Rectal smooth muscle tissue (tissue), 1 donor: ENCODE measurements at regions not wholly inside any gene's neighbourhood (a gene's known extent, or its start where the extent isn't known, plus 50 kb on each side); places are given as distances from the start of the nearest gene placed in this dataset.

Source experiments
- H3K27ac ChIP-seq: one replicate; pipeline ENCODE4 v1.7.0; 2013; ENCODE audit warnings: low read depth, low read length, inconsistent platforms
- H3K27me3 ChIP-seq: one replicate; pipeline ENCODE4 v1.7.0; 2013; ENCODE audit warnings: low read length; ENCODE audit not compliant: control insufficient read depth, insufficient read depth
- H3K36me3 ChIP-seq: one replicate; pipeline ENCODE4 v1.7.0; 2013; ENCODE audit warnings: low read length; ENCODE audit not compliant: control insufficient read depth, insufficient read depth
- H3K4me1 ChIP-seq: one replicate; pipeline ENCODE4 v1.7.0; 2013; ENCODE audit warnings: low read length; ENCODE audit not compliant: control insufficient read depth, insufficient read depth
- H3K4me3 ChIP-seq: one replicate; pipeline ENCODE4 v1.7.0; 2013; ENCODE audit warnings: low read length
- H3K9ac ChIP-seq: one replicate; pipeline ENCODE4 v1.7.0; 2013; ENCODE audit warnings: low read length

- H3K4me1 ChIP-seq: no peaks in the 10 kb centered on the region
- no peaks in the 10 kb centered on the region for H3K36me3 ChIP-seq
- H3K4me3 ChIP-seq: no peak overlapping the region
- H3K9ac ChIP-seq: no peak overlapping the region
- H3K27me3 ChIP-seq: no peaks in the 10 kb centered on the region
- no peak overlapping the region for H3K27ac ChIP-seq
Measured at GRCh38 chr4:128364565-128364964, 77.0 kb upstream of the PGRMC2 start.

- Histone ChIP-seq H3K9ac (no peak overlapping the region), H3K4me1 (no peaks in the 10 kb centered on the region), H3K36me3 (no peaks in the 10 kb centered on the region), H3K27me3 (no peaks in the 10 kb centered on the region), H3K27ac (no peak overlapping the region), H3K4me3 (no peak overlapping the region)
Measured at GRCh38 chr4:128363966-128364365, 76.4 kb upstream of the PGRMC2 start.

GRCh38 chr4:128362760-128363159, 75.1 kb upstream of the PGRMC2 start:
- Histone ChIP-seq H3K27me3 (no peaks in the 10 kb centered on the region), H3K4me3 (no peak overlapping the region), H3K27ac (no peak overlapping the region), H3K36me3 (no peaks in the 10 kb centered on the region), H3K4me1 (no peaks in the 10 kb centered on the region), H3K9ac (no peak overlapping the region)

GRCh38 chr4:128359422-128359821, 71.8 kb upstream of the PGRMC2 start:
- Histone ChIP-seq H3K4me3 (no peak overlapping the region), H3K4me1 (no peaks in the 10 kb centered on the region), H3K27me3 (no peaks in the 10 kb centered on the region), H3K9ac (no peak overlapping the region), H3K36me3 (no peaks in the 10 kb centered on the region), H3K27ac (no peak overlapping the region)

GRCh38 chr4:128358913-128359279, 71.3 kb upstream of the PGRMC2 start:
- Histone ChIP-seq H3K36me3 (no peaks in the 10 kb centered on the region), H3K4me3 (no peak overlapping the region), H3K4me1 (no peaks in the 10 kb centered on the region), H3K27ac (no peak overlapping the region), H3K9ac (no peak overlapping the region), H3K27me3 (no peaks in the 10 kb centered on the region)

GRCh38 chr4:128358231-128358912, 70.8 kb upstream of the PGRMC2 start:
- Histone ChIP-seq H3K36me3 (no peaks in the 10 kb centered on the region), H3K9ac (no peak overlapping the region), H3K4me3 (no peak overlapping the region), H3K27me3 (no peaks in the 10 kb centered on the region), H3K27ac (no peak overlapping the region), H3K4me1 (no peaks in the 10 kb centered on the region)

- Histone ChIP-seq H3K4me3 (no peak overlapping the region), H3K9ac (no peak overlapping the region), H3K27me3 (no peaks in the 10 kb centered on the region), H3K27ac (no peak overlapping the region), H3K4me1 (no peaks in the 10 kb centered on the region), H3K36me3 (no peaks in the 10 kb centered on the region)
Measured at GRCh38 chr4:128357286-128357685, 69.7 kb upstream of the PGRMC2 start.

- Histone ChIP-seq H3K4me1 (no peaks in the 10 kb centered on the region), H3K27ac (no peak overlapping the region), H3K36me3 (no peaks in the 10 kb centered on the region), H3K4me3 (no peak overlapping the region), H3K27me3 (no peaks in the 10 kb centered on the region), H3K9ac (no peak overlapping the region)
Measured at GRCh38 chr4:128355305-128355704, 67.7 kb upstream of the PGRMC2 start.

- H3K4me3 ChIP-seq: no peak overlapping the region
- no peak overlapping the region for H3K9ac ChIP-seq
- H3K27me3 ChIP-seq: no peaks in the 10 kb centered on the region
- no peaks in the 10 kb centered on the region for H3K36me3 ChIP-seq
- H3K27ac ChIP-seq: no peak overlapping the region
- no peaks in the 10 kb centered on the region for H3K4me1 ChIP-seq
Measured at GRCh38 chr4:128354205-128354821, 66.7 kb upstream of the PGRMC2 start.

GRCh38 chr4:128353791-128354190, 66.2 kb upstream of the PGRMC2 start:
- H3K4me3 ChIP-seq: no peak overlapping the region
- H3K27ac ChIP-seq: no peak overlapping the region
- no peaks in the 10 kb centered on the region for H3K4me1 ChIP-seq
- no peaks in the 10 kb centered on the region for H3K27me3 ChIP-seq
- no peak overlapping the region for H3K9ac ChIP-seq
- H3K36me3 ChIP-seq: no peaks in the 10 kb centered on the region

- H3K4me1 ChIP-seq: no peaks in the 10 kb centered on the region
- no peak overlapping the region for H3K9ac ChIP-seq
- no peak overlapping the region for H3K4me3 ChIP-seq
- no peak overlapping the region for H3K27ac ChIP-seq
- H3K27me3 ChIP-seq: no peaks in the 10 kb centered on the region
- H3K36me3 ChIP-seq: no peaks in the 10 kb centered on the region
Measured at GRCh38 chr4:128351502-128351901, 63.9 kb upstream of the PGRMC2 start.

GRCh38 chr4:128350449-128351045, 62.9 kb upstream of the PGRMC2 start:
- H3K4me1 ChIP-seq: no peaks in the 10 kb centered on the region
- H3K36me3 ChIP-seq: no peaks in the 10 kb centered on the region
- H3K9ac ChIP-seq: no peak overlapping the region
- no peaks in the 10 kb centered on the region for H3K27me3 ChIP-seq
- no peak overlapping the region for H3K4me3 ChIP-seq
- H3K27ac ChIP-seq: no peak overlapping the region

- no peaks in the 10 kb centered on the region for H3K36me3 ChIP-seq
- no peaks in the 10 kb centered on the region for H3K4me1 ChIP-seq
- no peak overlapping the region for H3K27ac ChIP-seq
Measured at GRCh38 chr4:128349921-128350320, 62.3 kb upstream of the PGRMC2 start.

More at GRCh38 chr4:128349921-128350320, 62.3 kb upstream of the PGRMC2 start:
- H3K9ac ChIP-seq: no peak overlapping the region
- H3K27me3 ChIP-seq: no peaks in the 10 kb centered on the region
- no peak overlapping the region for H3K4me3 ChIP-seq
